HG02981 (cell line): ENCODE measurements at regions not wholly inside any gene's neighbourhood (a gene's known extent, or its start where the extent isn't known, plus 50 kb on each side); places are given as distances from the start of the nearest gene placed in this dataset.
A peak's percentile ranks its signal among the peaks of the same experiment; 100 is the strongest.

Source experiments
- ATAC-seq: cut with Tn5 transposase; IDR thresholded peaks from one replicate; pipeline ENCODE4 v1.9.1; 2021; ENCODE audit warnings: mild to moderate bottlenecking, moderate library complexity; ENCODE audit not compliant: unreplicated experiment

DNA sequence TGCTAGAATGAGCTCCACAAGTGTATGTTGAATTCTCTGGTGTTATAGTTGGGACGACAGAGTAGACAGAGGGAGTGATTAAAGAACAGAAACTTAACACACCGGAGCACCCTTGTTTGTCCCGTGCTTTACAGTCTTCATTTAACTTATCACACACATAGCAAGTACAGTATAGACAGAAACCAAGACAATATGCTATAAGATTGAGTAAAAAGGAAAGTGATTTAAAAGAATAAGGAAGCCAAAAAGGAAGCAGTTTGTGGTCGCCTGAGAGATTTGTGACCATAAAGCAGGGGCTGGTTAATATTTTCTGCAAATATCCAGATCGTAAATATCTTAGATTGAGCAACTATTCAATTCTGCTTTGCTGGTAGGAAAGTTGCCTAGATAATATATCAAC is 1128.4 kb downstream of the TSN start:
- ATAC-seq = peak; percentile 67

DNA sequence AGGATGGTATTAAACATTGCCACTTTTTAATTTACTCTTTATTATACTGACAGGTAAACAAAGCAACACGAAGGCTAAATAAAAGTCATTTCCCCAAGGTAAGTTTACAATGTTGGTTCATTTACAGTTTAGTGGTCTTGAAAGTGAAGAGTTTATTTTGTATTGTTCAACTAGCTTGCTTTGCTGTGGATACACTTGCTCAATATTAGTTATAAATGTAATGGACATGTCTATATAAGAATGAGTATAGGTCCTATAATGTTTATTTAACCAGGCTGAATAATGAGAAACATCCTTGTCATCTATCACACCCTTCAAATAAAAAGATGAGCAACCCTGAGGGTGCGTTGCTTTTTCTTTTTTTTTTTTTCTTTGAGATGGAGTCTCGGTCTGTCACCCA is 1129.4 kb downstream of the TSN start:
- no peak for ATAC-seq

DNA sequence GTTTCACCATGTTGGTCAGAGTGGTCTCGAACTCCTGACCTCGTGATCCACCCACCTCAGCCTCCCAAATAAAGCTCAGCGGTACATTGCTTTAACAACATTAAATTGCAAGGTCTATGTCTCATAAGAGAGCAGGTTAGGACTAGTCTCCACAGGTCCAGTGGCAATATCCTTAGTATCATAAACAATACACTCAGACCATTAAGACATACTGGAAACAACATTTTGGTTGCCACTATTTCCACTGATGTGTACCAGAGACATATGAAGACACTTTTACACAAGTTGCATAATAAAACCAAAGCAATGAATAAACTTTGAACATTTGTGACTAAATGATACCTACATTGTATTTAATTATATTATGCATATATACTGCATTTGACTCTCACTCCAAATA is 1130.0 kb downstream of the TSN start:
- ATAC-seq = no peak

DNA sequence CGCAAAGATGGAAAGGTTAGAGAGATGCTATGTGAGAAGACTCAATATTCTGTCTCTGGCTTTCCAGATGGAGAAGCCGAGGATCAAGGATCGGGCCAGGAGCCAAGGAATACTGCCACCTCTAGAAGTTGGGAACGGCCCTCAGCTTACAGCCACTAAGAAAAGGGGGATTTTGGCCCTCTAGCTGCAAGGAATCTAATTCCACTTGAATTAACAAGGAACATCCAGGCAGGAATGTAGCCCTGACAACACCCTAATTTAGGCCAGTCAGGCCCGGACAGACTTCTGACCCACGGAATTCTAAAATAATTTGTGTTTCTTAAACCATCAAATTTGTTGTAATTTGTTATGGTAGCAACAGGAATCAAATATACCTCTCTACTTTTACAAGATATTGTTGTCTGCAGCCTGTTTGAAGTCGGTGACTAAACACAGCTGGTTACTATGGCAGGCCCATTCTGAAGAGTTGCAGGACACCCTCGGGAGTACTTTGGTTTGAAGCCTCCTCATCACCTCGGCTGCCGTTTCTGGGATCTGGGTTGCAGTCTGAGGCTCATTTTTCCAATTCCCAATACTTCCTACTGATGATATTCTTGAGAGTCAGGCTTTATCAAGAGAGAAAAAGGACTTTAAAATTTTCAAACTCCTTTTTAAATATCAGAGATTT is 1131.2 kb downstream of the TSN start:
- ATAC-seq = no peak

DNA sequence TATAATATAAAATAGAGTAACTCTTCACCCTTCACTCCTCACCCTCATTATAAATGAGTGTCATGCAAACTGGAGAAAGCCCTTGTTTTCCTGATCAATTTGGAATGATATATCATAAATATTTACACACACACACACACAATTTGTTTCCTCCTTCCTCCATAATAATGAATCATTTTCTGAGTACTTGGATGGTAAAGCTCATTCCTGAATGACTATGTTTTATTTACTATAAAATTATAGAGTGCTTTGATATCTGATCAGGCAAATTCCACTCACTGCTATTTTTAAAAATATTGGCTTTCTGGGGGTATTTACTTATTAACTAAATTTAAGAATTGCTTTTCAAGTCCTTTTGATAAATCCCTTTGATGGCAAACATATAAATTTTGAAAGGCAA is 1125.5 kb upstream of the CNTNAP5 start:
- no peak for ATAC-seq

DNA sequence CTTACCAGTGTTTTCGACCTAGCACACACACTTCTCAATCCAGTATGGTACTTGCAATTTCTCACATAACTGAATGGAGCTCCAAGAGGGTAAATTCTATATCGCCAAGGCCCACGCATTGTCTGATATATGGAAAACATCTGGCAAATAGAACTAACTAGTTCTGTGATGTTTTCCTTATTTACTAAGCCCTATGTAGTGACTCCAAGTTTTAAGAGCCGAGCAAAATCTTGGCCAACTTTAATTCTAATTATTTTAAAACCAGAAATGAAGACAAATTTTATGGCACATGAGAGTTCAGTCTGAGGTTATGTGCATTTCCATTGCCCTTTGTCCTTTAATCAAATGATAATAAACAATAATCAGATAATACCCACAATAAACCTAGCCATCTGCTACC is 1119.7 kb upstream of the CNTNAP5 start:
- ATAC-seq = no peak

DNA sequence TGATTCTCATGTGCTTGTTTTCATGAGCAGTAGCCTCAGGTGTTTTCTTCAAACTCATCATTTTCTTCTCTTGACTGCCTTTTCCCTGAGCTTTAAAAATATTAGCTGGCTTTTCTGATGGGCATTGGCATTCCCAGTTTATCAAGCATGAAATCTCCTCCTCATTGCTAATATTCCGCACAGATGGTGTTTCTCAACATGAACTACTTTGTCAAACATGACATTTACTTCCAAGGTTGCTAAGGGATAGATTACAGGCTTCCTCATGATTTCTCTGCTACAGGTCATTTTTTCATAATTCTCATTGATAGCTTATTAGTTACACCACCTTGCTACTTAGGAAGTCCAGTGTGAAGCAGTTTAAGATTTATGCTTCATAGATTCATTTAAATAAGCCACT is 1116.9 kb upstream of the CNTNAP5 start:
- no peak for ATAC-seq

DNA sequence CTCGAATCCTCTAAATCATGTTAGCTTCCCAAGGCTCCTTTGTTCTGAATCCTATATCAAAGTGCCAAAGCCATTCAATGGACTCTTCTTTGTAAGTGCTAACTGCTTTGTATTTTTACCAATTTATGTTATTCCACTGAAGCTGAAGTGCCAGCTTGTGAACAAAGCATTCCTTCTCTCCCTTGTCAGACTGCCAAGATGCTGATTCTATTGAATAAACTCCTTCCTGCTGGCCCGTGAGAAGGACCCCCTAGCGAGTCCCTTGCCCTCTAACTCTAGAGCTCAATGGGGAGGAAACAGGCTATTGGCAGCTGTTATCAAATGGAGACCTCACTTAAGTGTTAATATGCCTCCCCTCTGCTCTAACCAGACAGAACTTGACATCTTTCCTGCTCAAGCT is 1097.9 kb upstream of the CNTNAP5 start:
- ATAC-seq = no peak

DNA sequence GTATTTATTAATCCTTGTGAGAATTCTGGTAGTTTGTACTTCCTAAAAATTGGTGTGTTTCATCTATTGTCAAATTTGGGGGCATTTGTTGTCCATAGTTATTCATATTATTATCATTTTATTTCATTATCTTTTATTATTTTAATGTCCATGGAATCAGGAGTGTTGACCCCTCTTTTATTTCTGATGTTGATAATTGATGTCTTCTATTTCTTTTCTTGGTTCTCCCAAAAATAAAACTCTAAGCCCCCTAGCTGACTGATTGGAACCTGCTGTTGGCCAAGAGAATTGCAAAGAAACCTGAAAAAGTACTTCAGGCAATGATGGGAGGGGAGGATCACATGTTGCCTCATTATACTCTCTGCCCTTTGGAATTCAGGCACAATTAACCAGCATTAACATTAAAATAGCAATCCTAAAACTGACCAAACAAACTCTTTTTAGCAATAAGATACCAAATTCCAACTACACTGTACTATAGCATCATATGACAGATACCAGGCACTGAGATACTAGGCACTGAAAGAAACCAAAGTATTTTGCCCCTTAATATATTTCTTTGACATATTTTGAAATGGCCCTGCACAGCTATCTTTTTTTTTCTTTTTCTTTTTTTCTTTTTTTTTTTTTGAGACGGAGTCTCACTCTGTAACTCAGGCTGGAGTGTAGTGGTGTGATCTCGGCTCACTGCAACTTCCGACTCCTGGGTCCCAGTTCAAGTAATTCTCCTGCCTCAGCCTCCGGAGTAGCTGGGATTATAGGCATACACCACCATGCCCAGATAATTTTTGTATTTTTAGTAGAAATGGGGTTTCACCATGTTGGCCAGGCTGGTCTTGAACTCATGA is 1097.2 kb upstream of the CNTNAP5 start:
- ATAC-seq = no peak

DNA sequence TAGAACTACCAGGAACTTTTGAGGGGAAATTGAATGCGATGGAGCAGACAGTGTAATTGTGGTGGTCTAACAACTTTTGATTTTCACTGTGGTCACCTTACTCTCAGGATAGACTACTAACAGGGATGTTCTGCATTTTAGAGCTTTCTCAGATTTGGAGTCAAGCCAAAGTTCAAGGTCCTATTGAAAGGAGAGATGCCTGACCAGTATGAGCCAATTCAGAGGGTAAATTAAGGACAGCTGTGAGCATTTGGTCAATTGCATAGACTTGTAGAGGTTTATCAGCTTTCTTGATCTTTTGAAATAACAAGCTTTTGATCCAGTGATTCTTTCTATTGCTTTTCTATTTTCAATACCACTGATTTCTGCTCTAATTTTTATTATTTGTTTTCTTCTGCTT is 1095.7 kb upstream of the CNTNAP5 start:
- ATAC-seq = no peak

DNA sequence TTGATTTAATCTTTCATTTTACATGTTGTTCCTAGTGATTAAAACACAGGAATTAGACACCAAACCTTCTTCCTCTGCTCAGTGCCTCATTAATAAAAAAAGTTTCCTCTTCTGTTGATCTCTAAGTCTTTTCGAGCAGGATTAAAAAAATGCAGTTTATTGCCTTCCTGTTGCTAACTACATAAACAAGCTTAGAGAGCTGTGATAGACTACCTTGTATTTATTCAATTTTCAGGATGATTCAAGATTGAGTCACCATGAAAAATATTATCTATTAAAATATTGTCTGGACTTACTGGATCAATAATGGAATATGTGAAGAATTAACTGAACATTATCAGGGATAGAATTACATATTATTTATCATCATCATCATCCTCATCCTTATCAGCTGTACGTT is 1089.6 kb upstream of the CNTNAP5 start:
- ATAC-seq = no peak

DNA sequence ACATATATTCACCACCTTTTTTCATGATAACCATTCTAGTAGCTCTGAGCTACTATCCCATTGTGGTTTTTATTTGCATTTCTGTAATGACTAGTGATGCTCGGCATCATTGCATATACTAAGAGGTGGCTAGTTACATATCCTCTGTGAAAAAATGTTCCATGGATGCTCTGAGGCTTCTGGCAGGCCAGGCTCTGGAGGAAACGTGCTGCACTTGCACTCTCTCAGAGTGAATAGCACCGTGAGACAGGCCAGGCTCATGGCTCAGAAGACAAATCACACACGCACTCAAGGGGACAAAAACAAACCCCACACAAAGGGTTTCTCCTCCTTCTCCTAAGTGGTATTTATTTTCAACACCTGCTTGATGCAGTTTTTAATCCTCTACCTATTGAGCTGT is 1085.3 kb upstream of the CNTNAP5 start:
- no peak for ATAC-seq

DNA sequence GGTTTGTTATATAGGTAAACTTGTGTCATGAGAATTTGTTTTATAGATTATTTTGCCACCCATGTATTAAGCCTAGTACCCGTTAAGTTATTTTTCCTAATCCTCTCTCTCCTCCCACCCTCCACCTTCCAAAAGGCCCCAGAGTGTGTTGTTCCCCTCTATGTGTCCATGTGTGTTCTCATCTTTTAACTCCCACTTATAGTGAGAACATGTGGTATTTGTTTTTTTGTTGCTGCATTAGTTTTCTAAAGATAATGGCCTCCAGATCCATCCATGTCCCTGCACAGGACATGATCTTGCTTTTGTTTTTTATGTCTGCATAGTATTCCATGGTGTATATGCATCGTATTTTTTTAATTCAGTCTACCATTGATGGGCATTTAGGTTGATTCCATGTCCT is 1075.6 kb upstream of the CNTNAP5 start:
- ATAC-seq = no peak

DNA sequence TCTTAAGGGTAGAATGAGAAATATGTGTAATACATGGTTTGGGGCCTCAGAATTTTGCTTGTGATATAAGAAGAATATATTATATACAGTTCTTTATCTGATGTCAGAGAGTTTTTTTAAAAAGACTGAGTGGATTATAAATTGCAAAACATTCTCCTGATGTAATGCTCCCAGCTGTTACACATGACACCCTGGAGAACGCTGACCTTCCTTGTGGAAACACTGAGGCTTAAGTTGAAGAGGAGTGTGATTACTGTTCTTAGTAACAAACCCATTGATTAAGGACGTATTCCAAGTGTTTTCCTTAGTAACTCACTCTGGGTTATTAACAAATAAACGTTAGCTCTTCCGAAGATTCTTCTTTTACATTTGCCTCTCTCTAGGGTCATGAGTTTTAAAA is 1069.3 kb upstream of the CNTNAP5 start:
- ATAC-seq = no peak

DNA sequence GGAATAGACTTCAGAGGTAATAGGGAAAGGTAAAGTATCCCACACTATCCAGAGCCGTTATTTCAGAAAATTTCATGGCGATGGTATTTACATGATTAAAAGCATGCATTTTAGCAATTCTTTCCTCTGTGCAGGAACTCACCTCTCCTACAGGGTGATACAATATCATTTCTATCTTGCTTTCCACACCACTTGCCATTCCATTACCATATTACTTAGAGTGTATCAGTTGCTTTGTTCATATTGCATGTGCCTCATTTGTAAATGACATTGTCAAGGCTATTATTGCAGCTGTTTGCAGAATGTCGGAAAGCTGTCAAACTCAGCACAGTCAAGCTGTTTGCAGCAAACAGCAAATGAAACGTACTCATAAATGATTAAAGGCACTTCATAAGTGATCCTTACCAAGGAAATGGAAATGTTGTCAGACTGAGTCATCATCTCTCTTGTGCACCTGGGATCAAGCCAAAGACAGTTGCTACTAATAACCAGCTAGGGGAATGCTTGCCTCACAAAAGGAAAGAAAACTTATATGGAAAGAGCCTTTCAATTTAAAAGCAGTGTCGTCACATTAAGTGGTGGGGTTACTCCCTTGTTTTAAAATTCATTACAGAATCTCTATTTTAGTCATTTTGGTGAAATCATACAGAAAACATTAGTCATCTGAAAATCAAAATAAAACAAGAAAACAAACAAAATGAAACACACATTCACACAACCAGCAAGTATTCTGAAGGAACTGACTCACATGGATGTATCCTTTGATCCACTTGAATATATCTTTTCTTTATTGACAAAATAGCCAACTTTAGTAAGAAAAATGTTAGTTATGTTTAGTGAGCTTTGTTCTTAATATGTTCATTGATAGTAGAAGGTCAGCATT is 1064.1 kb upstream of the CNTNAP5 start:
- no peak for ATAC-seq

DNA sequence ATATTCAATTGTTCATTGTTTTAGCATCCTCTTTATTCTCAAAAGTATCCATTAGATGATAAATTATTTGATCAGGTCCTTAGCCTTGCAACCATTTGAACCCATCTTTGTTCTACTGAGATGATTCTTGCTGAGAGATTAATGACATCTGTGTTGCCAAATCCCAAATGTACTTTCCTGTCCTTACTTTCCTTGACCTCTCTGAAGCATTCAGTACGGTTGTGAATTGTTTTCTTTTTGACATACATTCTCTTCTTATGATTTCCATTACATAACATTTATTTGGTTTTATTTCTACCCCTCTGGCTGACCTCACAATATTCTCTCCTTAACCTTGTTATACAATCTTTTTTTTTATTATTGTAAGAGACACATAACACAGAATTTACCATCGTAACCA is 1058.6 kb upstream of the CNTNAP5 start:
- ATAC-seq = no peak

DNA sequence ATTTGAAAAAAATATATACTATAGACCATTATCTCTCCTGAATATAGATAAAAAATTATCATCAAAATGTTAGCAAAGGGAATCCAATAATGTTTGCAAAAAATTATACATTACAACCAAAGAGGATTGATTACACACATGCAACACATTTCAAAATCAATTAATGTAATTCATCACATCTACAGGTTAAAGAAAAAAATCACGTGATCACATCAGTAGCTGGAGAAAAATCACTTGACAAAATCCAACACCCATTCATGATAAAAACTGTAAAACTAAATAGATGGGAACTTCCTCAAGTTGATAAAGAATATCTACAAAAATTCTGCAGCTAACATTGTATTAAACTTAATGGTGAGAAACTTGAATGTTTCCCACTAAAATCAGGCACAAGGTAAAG is 1047.5 kb upstream of the CNTNAP5 start:
- ATAC-seq = no peak

DNA sequence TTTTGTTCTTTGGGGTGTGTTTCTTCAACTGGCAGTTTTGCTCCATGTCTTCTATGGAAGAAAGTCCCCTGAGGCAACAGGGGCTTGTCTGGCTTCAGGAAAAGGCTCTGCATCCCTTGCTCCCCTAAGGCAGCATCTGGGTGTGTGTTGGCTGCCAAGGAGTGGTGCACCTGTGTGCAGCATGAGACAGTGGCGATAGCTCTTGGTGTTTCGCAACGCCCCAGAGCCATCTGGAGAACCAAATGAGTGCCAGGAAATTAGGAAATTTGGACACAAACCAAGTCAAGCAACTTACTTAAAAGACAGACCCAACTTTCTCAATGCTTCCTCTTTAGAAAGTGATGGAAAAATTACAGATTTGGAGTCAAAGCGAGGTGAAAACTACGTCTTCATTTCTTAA is 1044.4 kb upstream of the CNTNAP5 start:
- ATAC-seq = no peak

DNA sequence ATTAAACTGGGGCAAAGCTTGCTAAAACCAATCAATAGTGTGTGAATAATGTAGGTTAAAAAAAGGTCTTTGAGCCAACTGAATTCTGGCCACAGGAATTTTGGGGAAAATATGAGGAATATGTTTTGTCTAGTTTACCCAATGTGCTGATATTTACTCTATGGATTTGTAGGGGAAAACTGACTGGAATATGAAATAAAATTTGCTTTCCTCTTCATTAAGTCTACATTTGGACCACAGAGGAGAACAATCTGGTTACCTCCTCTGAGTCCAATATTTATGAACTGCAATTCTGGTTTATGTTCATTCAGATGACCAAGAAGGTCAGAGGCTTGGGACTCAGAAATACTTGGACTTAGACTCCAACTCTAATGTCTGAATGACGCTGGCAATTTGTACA is 1042.2 kb upstream of the CNTNAP5 start:
- ATAC-seq = no peak

DNA sequence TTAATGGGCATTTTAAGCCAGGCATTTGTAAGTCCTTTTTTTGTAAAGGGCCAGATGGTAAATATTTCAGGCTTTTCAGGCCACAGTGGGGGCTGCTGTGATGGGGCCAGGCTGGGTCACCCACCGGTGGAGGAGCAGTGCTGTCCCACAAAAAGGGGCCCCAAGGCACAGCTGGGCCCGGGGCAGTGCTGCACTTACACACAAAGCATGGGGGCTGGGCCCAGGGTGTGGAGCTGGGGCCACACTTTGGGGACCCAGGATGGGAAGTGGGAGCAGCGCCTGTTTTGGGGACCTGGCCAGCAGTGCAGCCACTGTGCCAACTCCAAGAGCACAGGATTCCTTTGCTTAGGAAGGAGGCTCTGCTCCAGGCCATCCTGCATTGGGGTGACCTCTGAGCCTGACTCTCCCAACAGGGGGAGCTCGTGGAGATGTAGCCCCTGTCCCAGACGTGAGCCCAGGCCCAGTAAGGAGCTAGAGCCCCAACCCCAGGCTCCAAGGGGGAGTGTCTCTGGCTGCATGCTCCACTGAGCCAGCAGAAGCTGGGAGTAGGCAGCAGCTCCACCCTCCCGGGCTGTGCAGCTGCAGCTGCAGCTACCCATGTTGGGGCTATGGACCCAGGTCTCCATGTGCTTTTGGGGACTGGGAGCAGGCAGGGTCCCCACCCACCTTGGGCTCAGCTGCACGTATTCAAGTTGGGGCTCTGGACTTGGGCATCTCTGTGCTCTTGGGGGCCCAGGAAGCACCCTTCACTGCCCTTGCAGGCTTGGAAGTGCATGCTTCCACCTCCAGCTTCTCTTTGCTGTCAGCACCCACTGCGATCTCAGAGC is 1036.5 kb upstream of the CNTNAP5 start:
- ATAC-seq = no peak

DNA sequence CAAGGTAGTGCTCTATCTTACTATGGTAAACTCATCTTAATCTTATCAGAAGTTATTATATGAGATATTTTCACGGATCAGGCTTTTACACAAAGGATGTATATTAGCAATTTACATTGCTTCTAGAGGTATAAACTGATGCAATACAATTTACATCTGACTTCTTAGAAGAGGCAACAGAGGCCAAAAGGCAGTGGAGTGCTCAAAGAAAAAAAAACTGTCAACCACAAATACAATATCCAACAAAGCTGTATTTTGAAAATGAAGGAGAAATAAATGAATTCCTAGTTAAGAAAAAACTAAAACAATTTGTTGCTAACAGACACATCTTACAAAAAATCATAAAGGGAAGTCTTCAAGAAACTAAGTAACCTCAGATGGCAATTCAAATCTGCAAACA is 1031.5 kb upstream of the CNTNAP5 start:
- ATAC-seq = no peak
